IPS-18a (cell line): ENCODE measurements at regions not wholly inside any gene's neighbourhood (a gene's known extent, or its start where the extent isn't known, plus 50 kb on each side); places are given as distances from the start of the nearest gene placed in this dataset.
"Not testable (repeated sequence)": the region's sequence is repeated elsewhere in the genome, so short reads cannot be mapped to it uniquely, and the experiment has no call there.

ENCODE experiments used
- H3K27ac ChIP-seq: one replicate; pipeline ENCODE4 v1.5.1; 2013; ENCODE audit warnings: low read length
- H3K27me3 ChIP-seq: one replicate; pipeline ENCODE4 v1.6.1; 2013; ENCODE audit warnings: mild to moderate bottlenecking, low read length; ENCODE audit not compliant: control insufficient read depth, insufficient read depth
- H3K36me3 ChIP-seq: one replicate; pipeline ENCODE4 v1.6.1; 2013; ENCODE audit warnings: low read depth, low read length; ENCODE audit not compliant: control insufficient read depth
- H3K4me1 ChIP-seq: one replicate; pipeline ENCODE4 v1.6.1; 2013; ENCODE audit warnings: low read depth, low read length; ENCODE audit not compliant: control insufficient read depth
- H3K4me3 ChIP-seq: one replicate; pipeline ENCODE4 v1.5.1; 2013; ENCODE audit warnings: low read length
- H3K9ac ChIP-seq: one replicate; pipeline ENCODE4 v1.6.1; 2013; ENCODE audit warnings: mild to moderate bottlenecking, low read length, moderate library complexity
- H3K9me3 ChIP-seq: one replicate; pipeline ENCODE4 v1.6.1; 2013; ENCODE audit warnings: low read depth, low read length; ENCODE audit not compliant: control insufficient read depth

- Histone ChIP-seq H3K4me1 (peaks cover 13% of the 10 kb centered on the region), H3K4me3 (no peak overlapping the region), H3K9me3 (no peaks in the 10 kb centered on the region), H3K36me3 (no peaks in the 10 kb centered on the region), H3K27me3 (no peaks in the 10 kb centered on the region), H3K9ac (no peak overlapping the region), H3K27ac (no peak overlapping the region)
Observed at GRCh38 chr5:156201788-156202403, 125.1 kb upstream of the SGCD start.

GRCh38 chr5:156208271-156208670 is 118.7 kb upstream of the SGCD start:
- no peaks in the 10 kb centered on the region for H3K36me3 ChIP-seq
- H3K27ac ChIP-seq: no peak overlapping the region
- no peak overlapping the region for H3K4me3 ChIP-seq
- no peaks in the 10 kb centered on the region for H3K9me3 ChIP-seq
- H3K27me3 ChIP-seq: no peaks in the 10 kb centered on the region
- H3K9ac ChIP-seq: no peak overlapping the region
- no peaks in the 10 kb centered on the region for H3K4me1 ChIP-seq

GRCh38 chr5:156218367-156219158 is 108.4 kb upstream of the SGCD start:
- peaks cover 6% of the 10 kb centered on the region for H3K9me3 ChIP-seq
- no peaks in the 10 kb centered on the region for H3K4me1 ChIP-seq
- H3K4me3 ChIP-seq: no peak overlapping the region
- no peaks in the 10 kb centered on the region for H3K36me3 ChIP-seq
- H3K27me3 ChIP-seq: no peaks in the 10 kb centered on the region
- H3K27ac ChIP-seq: no peak overlapping the region
- no peak overlapping the region for H3K9ac ChIP-seq

- Histone ChIP-seq H3K9ac (no peak overlapping the region), H3K27me3 (no peaks in the 10 kb centered on the region), H3K27ac (no peak overlapping the region), H3K4me1 (no peaks in the 10 kb centered on the region), H3K9me3 (peaks cover 5% of the 10 kb centered on the region), H3K36me3 (no peaks in the 10 kb centered on the region), H3K4me3 (no peak overlapping the region)
Observed at GRCh38 chr5:156219483-156220005, 107.4 kb upstream of the SGCD start.

- Histone ChIP-seq H3K27ac (no peak overlapping the region), H3K36me3 (no peaks in the 10 kb centered on the region), H3K27me3 (no peaks in the 10 kb centered on the region)
Observed at GRCh38 chr5:156221816-156222215, 105.1 kb upstream of the SGCD start.

GRCh38 chr5:156223547-156223946 is 103.4 kb upstream of the SGCD start:
- Histone ChIP-seq H3K4me3 (no peak overlapping the region), H3K9ac (no peak overlapping the region), H3K27ac (no peak overlapping the region), H3K9me3 (peaks cover 3% of the 10 kb centered on the region), H3K4me1 (no peaks in the 10 kb centered on the region), H3K27me3 (no peaks in the 10 kb centered on the region), H3K36me3 (no peaks in the 10 kb centered on the region)

More at GRCh38 chr5:156221816-156222215, 105.1 kb upstream of the SGCD start:
- no peak overlapping the region for H3K4me3 ChIP-seq
- no peaks in the 10 kb centered on the region for H3K4me1 ChIP-seq
- H3K9me3 ChIP-seq: peaks cover 3% of the 10 kb centered on the region
- H3K9ac ChIP-seq: no peak overlapping the region

GRCh38 chr5:156226485-156226884 is 100.5 kb upstream of the SGCD start:
- H3K9ac ChIP-seq, H3K4me3 ChIP-seq, H3K36me3 ChIP-seq, H3K27ac ChIP-seq, H3K9me3 ChIP-seq, H3K27me3 ChIP-seq, H3K4me1 ChIP-seq: not testable (repeated sequence)

- no peak overlapping the region for H3K9ac ChIP-seq
- H3K27ac ChIP-seq: no peak overlapping the region
- H3K4me3 ChIP-seq: no peak overlapping the region
- no peaks in the 10 kb centered on the region for H3K36me3 ChIP-seq
- H3K4me1 ChIP-seq: no peaks in the 10 kb centered on the region
- H3K9me3 ChIP-seq: no peaks in the 10 kb centered on the region
- H3K27me3 ChIP-seq: no peaks in the 10 kb centered on the region
Observed at GRCh38 chr5:156230887-156231286, 96.1 kb upstream of the SGCD start.

GRCh38 chr5:156232251-156232869 is 94.6 kb upstream of the SGCD start:
- H3K9me3 ChIP-seq: no peaks in the 10 kb centered on the region
- no peak overlapping the region for H3K27ac ChIP-seq
- H3K4me3 ChIP-seq: no peak overlapping the region
- H3K4me1 ChIP-seq: no peaks in the 10 kb centered on the region
- no peak overlapping the region for H3K9ac ChIP-seq
- no peaks in the 10 kb centered on the region for H3K36me3 ChIP-seq
- no peaks in the 10 kb centered on the region for H3K27me3 ChIP-seq

- Histone ChIP-seq H3K27me3 (no peaks in the 10 kb centered on the region), H3K9me3 (no peaks in the 10 kb centered on the region), H3K9ac (no peak overlapping the region), H3K4me3 (no peak overlapping the region), H3K27ac (no peak overlapping the region), H3K4me1 (no peaks in the 10 kb centered on the region), H3K36me3 (no peaks in the 10 kb centered on the region)
Observed at GRCh38 chr5:156237361-156237760, 89.6 kb upstream of the SGCD start.

- Histone ChIP-seq H3K9ac (no peak overlapping the region), H3K4me1 (no peaks in the 10 kb centered on the region), H3K4me3 (no peak overlapping the region), H3K27ac (no peak overlapping the region), H3K9me3 (no peaks in the 10 kb centered on the region), H3K27me3 (no peaks in the 10 kb centered on the region), H3K36me3 (no peaks in the 10 kb centered on the region)
Observed at GRCh38 chr5:156239800-156240199, 87.2 kb upstream of the SGCD start.
